SK-N-SH (cell line): ENCODE measurements at regions not wholly inside any gene's neighbourhood (a gene's known extent, or its start where the extent isn't known, plus 50 kb on each side); places are given as distances from the start of the nearest gene placed in this dataset.

Experiments used
- CTCF ChIA-PET: fragments of 300-600, 350-600 bp; formaldehyde crosslinking; extraction: SDS; loops from one replicate; lab custom pipeline; 2021; lab: Yijun Ruan, JAX
- POLR2A ChIA-PET: fragments of 350-600 bp; sonication (Branson Sonifier 250); formaldehyde crosslinking; extraction: SDS; loops from one replicate; lab custom pipeline; 2020; ENCODE audit warnings: antibody characterized with exemption, inconsistent platforms; lab: Yijun Ruan, JAX
- DNase-seq: peaks from one replicate; pipeline ENCODE4 v3.0.0; 2012
- H2AFZ ChIP-seq: fragments of 200-600 bp; sonication (generic); 2 replicates; pipeline ENCODE4 v1.8.1; 2016; ENCODE audit warnings: antibody characterized with exemption, mild to moderate bottlenecking, low read depth
- H3F3A ChIP-seq: fragments of 200-600 bp; sonication (generic); replicated peaks from 2 replicates; pipeline ENCODE3; 2016; ENCODE audit warnings: antibody characterized with exemption, mild to moderate bottlenecking; ENCODE audit not compliant: insufficient read depth
- H3K27ac ChIP-seq, 2 experiments: fragments of 200-500 bp in 1 of 2; fragments of 200-600 bp in 1 of 2; sonication (Bioruptor generic) in 1 of 2; sonication (generic), shearing (Covaris generic) in 1 of 2; 2 replicates each; pipeline versions ENCODE4 v1.5.1 to v1.6.1; 2014 to 2016; ENCODE audit warnings: low read depth in 2 of 2, inconsistent platforms in 1 of 2, low read length in 1 of 2, mild to moderate bottlenecking in 1 of 2, mixed read lengths in 1 of 2
- H3K27me3 ChIP-seq: fragments of 200-600 bp; sonication (generic), shearing (Covaris generic); 2 replicates; pipeline ENCODE4 v1.6.1; 2016; ENCODE audit warnings: mixed run types; ENCODE audit not compliant: insufficient read depth
- H3K36me3 ChIP-seq, 2 experiments: fragments of 200-500 bp in 1 of 2; fragments of 200-600 bp in 1 of 2; sonication (Bioruptor generic) in 1 of 2; sonication (generic) in 1 of 2; replicated peaks in 1 of 2; 2 replicates each; pipeline versions ENCODE3 to v1.5.1; 2014 to 2016; ENCODE audit warnings: low read length in 1 of 2, mild to moderate bottlenecking in 1 of 2; ENCODE audit not compliant: insufficient read depth in 2 of 2, control insufficient read depth in 1 of 2
- H3K4me1 ChIP-seq, 2 experiments: fragments of 200-500 bp in 1 of 2; fragments of 200-600 bp in 1 of 2; sonication (Bioruptor generic) in 1 of 2; sonication (generic), shearing (Covaris generic) in 1 of 2; 2 replicates each; pipeline versions ENCODE4 v1.5.1 to v1.6.1; 2014 to 2016; ENCODE audit warnings: low read depth in 1 of 2, low read length in 1 of 2, mixed run types in 1 of 2; ENCODE audit not compliant: insufficient read depth in 2 of 2, control insufficient read depth in 1 of 2
- H3K4me2 ChIP-seq: fragments of 200-600 bp; sonication (generic), shearing (Covaris generic); 2 replicates; pipeline ENCODE4 v1.6.1; 2017; ENCODE audit warnings: mixed run types
- H3K4me3 ChIP-seq, 2 experiments: fragments of 200-500 bp in 1 of 2; fragments of 200-600 bp in 1 of 2; sonication (Bioruptor generic) in 1 of 2; sonication (generic), shearing (Covaris generic) in 1 of 2; 2 replicates each; pipeline versions ENCODE4 v1.5.1 to v1.8.1; 2014 to 2016; ENCODE audit warnings: low read depth in 2 of 2, inconsistent platforms in 1 of 2, low read length in 1 of 2, mild to moderate bottlenecking in 1 of 2, mixed read lengths in 1 of 2, moderate library complexity in 1 of 2
- H3K79me2 ChIP-seq: fragments of 200-600 bp; sonication (generic); 2 replicates; pipeline ENCODE4 v1.8.1; 2017; ENCODE audit warnings: mild to moderate bottlenecking; ENCODE audit not compliant: insufficient read depth
- H3K9ac ChIP-seq: fragments of 200-600 bp; sonication (generic); 2 replicates; pipeline ENCODE4 v1.6.1; 2017; ENCODE audit warnings: mixed run types
- H3K9me2 ChIP-seq: fragments of 200-600 bp; sonication (generic); 2 replicates; pipeline ENCODE4 v1.6.1; 2017; ENCODE audit warnings: mixed run types
- H3K9me3 ChIP-seq: fragments of 200-600 bp; sonication (generic); 2 replicates; pipeline ENCODE4 v1.6.1; 2017; ENCODE audit warnings: mixed run types, mild to moderate bottlenecking, moderate library complexity
- H4K20me1 ChIP-seq: fragments of 200-600 bp; sonication (generic); 2 replicates; pipeline ENCODE4 v1.6.1; 2017; ENCODE audit warnings: mild to moderate bottlenecking, mixed run types; ENCODE audit not compliant: insufficient read depth
- CHD2 ChIP-seq: fragments of 150-350 bp; IDR thresholded peaks from 2 replicates; pipeline ENCODE4 v1.6.1; 2018; ENCODE audit warnings: low read length; ENCODE audit not compliant: partially characterized antibody
- EP300 ChIP-seq, 2 experiments: IDR thresholded peaks; 2 replicates each; pipeline versions ENCODE4 v1.4.0 to v1.6.1; 2012; ENCODE audit warnings: borderline replicate concordance in 1 of 2, low read depth in 1 of 2, low read length in 1 of 2
- FOSL2 ChIP-seq: IDR thresholded peaks from 2 replicates; pipeline ENCODE4 v1.4.0; 2012; ENCODE audit warnings: low read depth, mild to moderate bottlenecking, moderate library complexity, borderline replicate concordance
- FOXJ3 ChIP-seq: sonication (generic); formaldehyde crosslinking; IDR thresholded peaks from 2 replicates; pipeline ENCODE4 v1.5.1; 2020; ENCODE audit warnings: mild to moderate bottlenecking, missing genetic modification reagents
- FOXM1 ChIP-seq: IDR thresholded peaks from 2 replicates; pipeline ENCODE4 v1.4.0; 2012; ENCODE audit warnings: low read depth, mild to moderate bottlenecking
- MEF2A ChIP-seq: IDR thresholded peaks from 2 replicates; pipeline ENCODE4 v1.4.0; 2012; ENCODE audit warnings: low read depth, borderline replicate concordance
- RAD21 ChIP-seq: IDR thresholded peaks from 2 replicates; pipeline ENCODE4 v1.6.1; 2012; ENCODE audit warnings: mild to moderate bottlenecking, low read length
- RCOR1 ChIP-seq: fragments of 150-350 bp; IDR thresholded peaks from 2 replicates; pipeline ENCODE4 v1.6.1; 2017; ENCODE audit warnings: antibody characterized with exemption, low read length
- RFX5 ChIP-seq: IDR thresholded peaks from 2 replicates; pipeline ENCODE4 v1.6.1; 2012; ENCODE audit warnings: mild to moderate bottlenecking, improper control_type of control experiment, low read length
- RXRA ChIP-seq: IDR thresholded peaks from 2 replicates; pipeline ENCODE4 v1.4.0; 2012; ENCODE audit warnings: low read depth, mild to moderate bottlenecking, borderline replicate concordance
- SIN3A ChIP-seq: IDR thresholded peaks from 2 replicates; pipeline ENCODE4 v1.6.1; 2012; ENCODE audit warnings: low read depth, mild to moderate bottlenecking, low read length, moderate library complexity, borderline replicate concordance
- SMC3 ChIP-seq: IDR thresholded peaks from 2 replicates; pipeline ENCODE4 v1.6.1; 2012; ENCODE audit warnings: low read depth, low read length, improper control_type of control experiment
- TAF1 ChIP-seq: IDR thresholded peaks from 2 replicates; pipeline ENCODE4 v1.6.1; 2012; ENCODE audit warnings: low read depth, mild to moderate bottlenecking, low read length, moderate library complexity, borderline replicate concordance
- WGBS: methylation state at CpG from one replicate; pipeline ENCODE4 v1.1.6; 2017; ENCODE audit warnings: low lambda C conversion rate; 5-methylcytosine and 5-hydroxymethylcytosine counted together
- TF ChIP-seq, protein P1 (sequence below): IDR thresholded peaks from 2 replicates; pipeline ENCODE4 v1.4.0; 2012; ENCODE audit warnings: low read depth
- TF ChIP-seq, protein P2 (sequence below): IDR thresholded peaks from 2 replicates; pipeline ENCODE4 v1.4.0; 2012; ENCODE audit warnings: low read depth, borderline replicate concordance
- TF ChIP-seq, protein P3 (sequence below): IDR thresholded peaks from 2 replicates; pipeline ENCODE4 v1.4.0; 2012; ENCODE audit warnings: low read depth, borderline replicate concordance

DNA sequence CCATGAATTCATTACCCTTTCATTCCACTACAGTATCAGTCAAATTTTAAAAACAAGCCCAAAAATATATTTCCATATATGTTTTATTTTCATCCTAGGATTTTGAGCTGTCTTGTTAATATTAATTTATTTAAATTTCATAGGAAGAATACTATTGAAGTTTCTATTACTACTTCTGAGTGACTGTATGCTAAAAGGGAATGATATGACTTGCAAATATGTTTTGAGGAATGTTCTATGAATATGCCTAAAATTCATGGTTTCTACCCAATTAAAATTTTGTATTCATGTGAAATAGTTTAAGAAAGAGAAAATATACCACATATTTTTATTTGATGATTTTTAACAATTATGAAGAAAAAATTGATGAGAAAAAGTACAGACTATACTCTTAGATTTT is 52.9 kb upstream of the BACH1 start:
- Histone ChIP-seq H3K9me3 (no peaks in the 10 kb centered on the region), H4K20me1 (no peaks in the 10 kb centered on the region), H3K27ac (no peak overlapping the region), H3K27me3 (no peaks in the 10 kb centered on the region), H3F3A (peaks cover 12% of the 10 kb centered on the region), H3K9me2 (no peaks in the 10 kb centered on the region), H3K36me3 (peaks cover 0 to 9% of the 10 kb centered on the region in 2 experiments), H3K4me2 (no peak overlapping the region), H3K4me3 (no peak overlapping the region), H3K79me2 (no peaks in the 10 kb centered on the region)
- ChIA-PET CTCF (interaction anchor here (1.2 kb wide), 1 partner anchor 159 kb away, joined by 3 read pairs; no protein-coding TSS in a partner anchor), POLR2A (no interaction called here)
- DNase-seq: no peak
- TF ChIP-seq RFX5: no peak
- no peak for TF ChIP-seq FOXM1
- no peak for TF ChIP-seq SIN3A
- no peak for TF ChIP-seq EP300 (IDR thresholded peaks at IDR 0.05; ENCODE audit: borderline replicate concordance in 1 of 2, low read depth in 1 of 2, low read length in 1 of 2)
- no peak for TF ChIP-seq SMC3
- TF ChIP-seq TAF1: no peak
- no peak for TF ChIP-seq MEF2A
- TF ChIP-seq FOSL2: no peak
- TF ChIP-seq, all 33 proteins: peak for 0
- no peaks in the 10 kb centered on the region; a peak in 2 of 4 replicates for H3K4me1 ChIP-seq
- H2AFZ ChIP-seq: no peak overlapping the region
- H3K9ac ChIP-seq: no peak overlapping the region

DNA sequence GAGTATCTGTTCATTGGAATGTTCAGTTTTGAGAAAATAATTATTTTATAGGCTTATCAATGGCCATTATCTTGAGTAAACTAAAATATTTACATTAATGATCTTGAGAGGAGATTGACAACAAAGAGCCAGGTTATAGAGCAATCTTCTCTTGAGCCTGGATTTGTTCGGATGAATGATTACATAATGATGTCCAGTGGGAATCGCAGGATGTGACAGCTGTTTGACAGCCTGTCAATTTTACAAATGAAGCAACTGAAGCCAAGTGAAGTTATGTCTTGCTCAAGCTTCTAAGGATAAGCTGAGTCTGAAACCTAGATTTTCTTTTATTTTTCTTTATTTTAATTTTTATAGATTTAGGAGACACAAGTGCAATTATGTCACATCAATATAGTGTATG is 52.1 kb upstream of the BACH1 start:
- DNase-seq: no peak
- Histone ChIP-seq H3K27me3 (no peaks in the 10 kb centered on the region), H3K9me2 (no peaks in the 10 kb centered on the region), H3K27ac (no peak overlapping the region), H3K4me2 (no peak overlapping the region), H3K79me2 (no peaks in the 10 kb centered on the region), H3F3A (peaks cover 16% of the 10 kb centered on the region), H3K4me3 (no peak overlapping the region), H3K36me3 (peaks cover 0 to 17% of the 10 kb centered on the region in 2 experiments), H3K9me3 (no peaks in the 10 kb centered on the region), H3K4me1 (no peaks in the 10 kb centered on the region; a peak in 2 of 4 replicates), H4K20me1 (no peaks in the 10 kb centered on the region), H2AFZ (no peak overlapping the region), H3K9ac (no peak overlapping the region)
- POLR2A ChIA-PET: no interaction called here
- CTCF ChIA-PET: no interaction called here
- no peak for TF ChIP-seq EP300 (IDR thresholded peaks at IDR 0.05; ENCODE audit: borderline replicate concordance in 1 of 2, low read depth in 1 of 2, low read length in 1 of 2)
- TF ChIP-seq, protein P1, sequence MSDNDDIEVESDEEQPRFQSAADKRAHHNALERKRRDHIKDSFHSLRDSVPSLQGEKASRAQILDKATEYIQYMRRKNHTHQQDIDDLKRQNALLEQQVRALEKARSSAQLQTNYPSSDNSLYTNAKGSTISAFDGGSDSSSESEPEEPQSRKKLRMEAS: no peak
- TF ChIP-seq, protein P2, sequence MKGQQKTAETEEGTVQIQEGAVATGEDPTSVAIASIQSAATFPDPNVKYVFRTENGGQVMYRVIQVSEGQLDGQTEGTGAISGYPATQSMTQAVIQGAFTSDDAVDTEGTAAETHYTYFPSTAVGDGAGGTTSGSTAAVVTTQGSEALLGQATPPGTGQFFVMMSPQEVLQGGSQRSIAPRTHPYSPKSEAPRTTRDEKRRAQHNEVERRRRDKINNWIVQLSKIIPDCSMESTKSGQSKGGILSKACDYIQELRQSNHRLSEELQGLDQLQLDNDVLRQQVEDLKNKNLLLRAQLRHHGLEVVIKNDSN: no peak
- no peak for TF ChIP-seq RAD21
- no peak for TF ChIP-seq CHD2
- no peak for TF ChIP-seq RXRA
- TF ChIP-seq RCOR1: no peak
- no peak for TF ChIP-seq FOXJ3 (CRISPR knock-in tag)
- TF ChIP-seq, protein P3, sequence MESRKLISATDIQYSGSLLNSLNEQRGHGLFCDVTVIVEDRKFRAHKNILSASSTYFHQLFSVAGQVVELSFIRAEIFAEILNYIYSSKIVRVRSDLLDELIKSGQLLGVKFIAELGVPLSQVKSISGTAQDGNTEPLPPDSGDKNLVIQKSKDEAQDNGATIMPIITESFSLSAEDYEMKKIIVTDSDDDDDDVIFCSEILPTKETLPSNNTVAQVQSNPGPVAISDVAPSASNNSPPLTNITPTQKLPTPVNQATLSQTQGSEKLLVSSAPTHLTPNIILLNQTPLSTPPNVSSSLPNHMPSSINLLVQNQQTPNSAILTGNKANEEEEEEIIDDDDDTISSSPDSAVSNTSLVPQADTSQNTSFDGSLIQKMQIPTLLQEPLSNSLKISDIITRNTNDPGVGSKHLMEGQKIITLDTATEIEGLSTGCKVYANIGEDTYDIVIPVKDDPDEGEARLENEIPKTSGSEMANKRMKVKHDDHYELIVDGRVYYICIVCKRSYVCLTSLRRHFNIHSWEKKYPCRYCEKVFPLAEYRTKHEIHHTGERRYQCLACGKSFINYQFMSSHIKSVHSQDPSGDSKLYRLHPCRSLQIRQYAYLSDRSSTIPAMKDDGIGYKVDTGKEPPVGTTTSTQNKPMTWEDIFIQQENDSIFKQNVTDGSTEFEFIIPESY: no peak
- 98% methylated on average over 2 of the region's 2 CpGs for WGBS
